ENCODE measurements at regions not wholly inside any gene's neighbourhood (a gene's known extent, or its start where the extent isn't known, plus 50 kb on each side); places are given as distances from the start of the nearest gene placed in this dataset.

- H3K9me3 ChIP-seq: no peaks in the 10 kb centered on the region
- H3K36me3 ChIP-seq: no peaks in the 10 kb centered on the region
- no peak overlapping the region for H3K27ac ChIP-seq
- no peaks in the 10 kb centered on the region for H3K4me1 ChIP-seq
- TF ChIP-seq CTCF (IDR thresholded peaks at IDR 0.05) (no peak), POLR2AphosphoS5 (IDR thresholded peaks at IDR 0.05) (no peak), EP300 (IDR thresholded peaks at IDR 0.05) (no peak), POLR2A (IDR thresholded peaks at IDR 0.05) (no peak)
- 44 to 49% methylated on average over 2 of the region's 2 CpGs for WGBS, 2 donors (ENCODE audit: low coverage in 1 of 2)
- no peak for ATAC-seq
- H3K4me3 ChIP-seq: no peak overlapping the region
- H3K27me3 ChIP-seq: no peaks in the 10 kb centered on the region
Measured at GRCh38 chr20:22071841-22072240, 366.4 kb downstream of the PAX1 start.

GRCh38 chr20:22070610-22071058, 365.2 kb downstream of the PAX1 start:
- no peaks in the 10 kb centered on the region for H3K27me3 ChIP-seq
- H3K4me1 ChIP-seq: no peaks in the 10 kb centered on the region
- TF ChIP-seq POLR2A (IDR thresholded peaks at IDR 0.05) (no peak), POLR2AphosphoS5 (IDR thresholded peaks at IDR 0.05) (no peak), EP300 (IDR thresholded peaks at IDR 0.05) (no peak)
- H3K4me3 ChIP-seq: no peak overlapping the region
- H3K36me3 ChIP-seq: no peaks in the 10 kb centered on the region
- WGBS, 2 donors (ENCODE audit: low coverage in 1 of 2): 33 to 57% methylated on average over 2 to 4 of the region's 4 CpGs
- no peaks in the 10 kb centered on the region for H3K9me3 ChIP-seq
- no peak overlapping the region for H3K27ac ChIP-seq
- ATAC-seq: no peak

GRCh38 chr20:22063753-22064152, 358.3 kb downstream of the PAX1 start:
- no peaks in the 10 kb centered on the region for H3K9me3 ChIP-seq
- ATAC-seq: no peak
- H3K4me3 ChIP-seq: no peak overlapping the region
- WGBS, 2 donors (ENCODE audit: low coverage in 1 of 2): 73 to 83% methylated on average over 1 of the region's 1 CpG
- TF ChIP-seq POLR2AphosphoS5 (IDR thresholded peaks at IDR 0.05) (no peak), POLR2A (IDR thresholded peaks at IDR 0.05) (no peak)
- H3K27ac ChIP-seq: no peak overlapping the region
- no peaks in the 10 kb centered on the region for H3K4me1 ChIP-seq
- H3K36me3 ChIP-seq: no peaks in the 10 kb centered on the region
- H3K27me3 ChIP-seq: no peaks in the 10 kb centered on the region

- no peak for ATAC-seq
- Histone ChIP-seq H3K27me3 (no peaks in the 10 kb centered on the region), H3K9me3 (no peaks in the 10 kb centered on the region), H3K4me1 (no peaks in the 10 kb centered on the region), H3K27ac (no peak overlapping the region), H3K4me3 (no peak overlapping the region), H3K36me3 (no peaks in the 10 kb centered on the region)
- TF ChIP-seq CTCF (IDR thresholded peaks at IDR 0.05): no peak
- no peak for TF ChIP-seq EP300 (IDR thresholded peaks at IDR 0.05)
- TF ChIP-seq POLR2A (IDR thresholded peaks at IDR 0.05): no peak
- WGBS, 2 donors (ENCODE audit: low coverage in 1 of 2): 48 to 59% methylated on average over 2 to 5 of the region's 5 CpGs
Measured at GRCh38 chr20:22062874-22063273, 357.4 kb downstream of the PAX1 start.

- Histone ChIP-seq H3K4me3 (no peak overlapping the region), H3K27ac (no peak overlapping the region), H3K4me1 (no peaks in the 10 kb centered on the region), H3K9me3 (no peaks in the 10 kb centered on the region), H3K27me3 (no peaks in the 10 kb centered on the region), H3K36me3 (no peaks in the 10 kb centered on the region)
- WGBS, 2 donors (ENCODE audit: low coverage in 1 of 2): 35 to 65% methylated on average over 2 of the region's 2 CpGs
- ATAC-seq: no peak
- TF ChIP-seq CTCF (IDR thresholded peaks at IDR 0.05) (no peak), POLR2AphosphoS5 (IDR thresholded peaks at IDR 0.05) (no peak), EP300 (IDR thresholded peaks at IDR 0.05) (no peak)
Measured at GRCh38 chr20:22060610-22061009, 355.1 kb downstream of the PAX1 start.

- no peak overlapping the region for H3K27ac ChIP-seq
- H3K9me3 ChIP-seq: no peaks in the 10 kb centered on the region
- no peaks in the 10 kb centered on the region for H3K4me1 ChIP-seq
- TF ChIP-seq CTCF (IDR thresholded peaks at IDR 0.05): no peak
- TF ChIP-seq POLR2A (IDR thresholded peaks at IDR 0.05): no peak
- no peak for TF ChIP-seq EP300 (IDR thresholded peaks at IDR 0.05)
- no peak for TF ChIP-seq POLR2AphosphoS5 (IDR thresholded peaks at IDR 0.05)
- H3K36me3 ChIP-seq: no peaks in the 10 kb centered on the region
- ATAC-seq: no peak
- no peak overlapping the region for H3K4me3 ChIP-seq
- no peaks in the 10 kb centered on the region for H3K27me3 ChIP-seq
Measured at GRCh38 chr20:22058746-22059145, 353.3 kb downstream of the PAX1 start.
